ENCODE measurements at regions not wholly inside any gene's neighbourhood (a gene's known extent, or its start where the extent isn't known, plus 50 kb on each side); places are given as distances from the start of the nearest gene placed in this dataset.

DNA sequence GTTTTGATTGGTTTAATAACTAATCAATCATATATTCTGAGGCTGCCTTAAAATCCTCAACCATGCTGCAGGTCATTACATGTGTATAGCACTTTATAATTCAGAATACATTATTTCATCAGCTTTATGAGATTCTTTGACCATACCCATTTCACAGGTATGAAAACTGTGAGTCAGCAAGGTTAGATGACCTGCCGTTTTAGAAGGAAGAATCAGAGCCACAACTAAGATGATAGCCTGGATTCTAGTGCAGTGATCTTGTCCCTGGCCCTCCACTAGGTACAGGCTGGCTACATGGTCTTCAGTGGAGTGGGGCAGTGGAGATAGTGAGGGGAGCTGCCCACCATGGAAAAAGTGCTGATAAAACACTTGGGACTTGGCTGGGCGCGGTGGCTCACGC, 154.4 kb upstream of the MAX start:
- no peak for DNase-seq (ENCODE audit: low spot score)
- no peak overlapping the region for H3K27ac ChIP-seq
- H3K4me1 ChIP-seq = no peaks in the 10 kb centered on the region
- TF ChIP-seq, protein P1, sequence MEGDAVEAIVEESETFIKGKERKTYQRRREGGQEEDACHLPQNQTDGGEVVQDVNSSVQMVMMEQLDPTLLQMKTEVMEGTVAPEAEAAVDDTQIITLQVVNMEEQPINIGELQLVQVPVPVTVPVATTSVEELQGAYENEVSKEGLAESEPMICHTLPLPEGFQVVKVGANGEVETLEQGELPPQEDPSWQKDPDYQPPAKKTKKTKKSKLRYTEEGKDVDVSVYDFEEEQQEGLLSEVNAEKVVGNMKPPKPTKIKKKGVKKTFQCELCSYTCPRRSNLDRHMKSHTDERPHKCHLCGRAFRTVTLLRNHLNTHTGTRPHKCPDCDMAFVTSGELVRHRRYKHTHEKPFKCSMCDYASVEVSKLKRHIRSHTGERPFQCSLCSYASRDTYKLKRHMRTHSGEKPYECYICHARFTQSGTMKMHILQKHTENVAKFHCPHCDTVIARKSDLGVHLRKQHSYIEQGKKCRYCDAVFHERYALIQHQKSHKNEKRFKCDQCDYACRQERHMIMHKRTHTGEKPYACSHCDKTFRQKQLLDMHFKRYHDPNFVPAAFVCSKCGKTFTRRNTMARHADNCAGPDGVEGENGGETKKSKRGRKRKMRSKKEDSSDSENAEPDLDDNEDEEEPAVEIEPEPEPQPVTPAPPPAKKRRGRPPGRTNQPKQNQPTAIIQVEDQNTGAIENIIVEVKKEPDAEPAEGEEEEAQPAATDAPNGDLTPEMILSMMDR (IDR thresholded peaks at IDR 0.05) = no peak
- no peaks in the 10 kb centered on the region for H3K36me3 ChIP-seq
- peaks cover 0 to 8% of the 10 kb centered on the region in 2 donors for H3K9me3 ChIP-seq
- H3K4me3 ChIP-seq = no peak overlapping the region
- no peaks in the 10 kb centered on the region for H3K27me3 ChIP-seq

DNA sequence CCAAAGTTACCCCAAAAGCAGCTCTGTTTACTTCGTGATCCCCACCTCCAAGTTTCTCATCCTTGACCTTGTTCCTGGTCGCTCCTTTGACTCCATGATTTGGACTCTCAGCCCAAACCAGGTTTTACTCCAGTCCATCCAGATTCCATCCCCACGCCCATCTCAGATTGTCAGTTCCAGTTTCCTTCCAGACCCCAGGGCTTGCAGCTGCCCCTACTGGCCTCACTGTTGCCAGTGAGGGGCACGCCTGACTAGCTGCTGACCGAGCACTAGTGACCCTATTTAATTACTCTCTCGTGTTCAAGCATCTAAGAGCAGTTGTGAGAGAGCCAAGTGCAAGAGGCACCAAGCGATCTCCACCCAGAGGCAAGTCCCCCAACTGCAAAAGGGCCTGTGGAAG, 155.1 kb upstream of the FUT8 start:
- Histone ChIP-seq H3K4me1 (no peaks in the 10 kb centered on the region), H3K9me3 (peaks cover 0 to 8% of the 10 kb centered on the region in 2 donors), H3K4me3 (no peak overlapping the region), H3K27me3 (no peaks in the 10 kb centered on the region), H3K36me3 (no peaks in the 10 kb centered on the region), H3K27ac (no peak overlapping the region)
- DNase-seq (ENCODE audit: low spot score) = no peak
- TF ChIP-seq, protein P1 (IDR thresholded peaks at IDR 0.05) = no peak

DNA sequence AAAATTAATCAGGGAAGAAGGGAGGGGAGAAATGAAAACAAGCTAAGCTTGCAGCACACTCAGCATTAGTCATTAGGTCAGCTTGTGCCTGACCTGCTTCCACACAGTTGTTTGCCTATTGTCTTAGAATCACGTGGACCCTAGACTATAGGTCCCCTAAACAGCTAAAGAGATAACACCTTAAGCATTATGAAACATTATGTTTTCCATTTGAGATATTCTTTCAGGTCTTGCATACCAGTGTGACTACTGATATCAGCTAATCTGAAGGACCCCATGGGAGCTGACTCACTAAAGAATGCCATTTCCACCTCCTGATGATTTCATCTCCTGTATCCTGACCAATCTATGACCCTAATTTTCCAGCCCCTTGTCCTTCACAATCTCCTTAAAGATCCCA, 154.1 kb upstream of the FUT8 start:
- Histone ChIP-seq H3K4me1 (no peaks in the 10 kb centered on the region), H3K9me3 (peaks cover 0 to 8% of the 10 kb centered on the region in 2 donors), H3K36me3 (no peaks in the 10 kb centered on the region), H3K27me3 (no peaks in the 10 kb centered on the region), H3K4me3 (no peak overlapping the region), H3K27ac (no peak overlapping the region)
- DNase-seq (ENCODE audit: low spot score) = no peak
- TF ChIP-seq, protein P1 (IDR thresholded peaks at IDR 0.05) = no peak

DNA sequence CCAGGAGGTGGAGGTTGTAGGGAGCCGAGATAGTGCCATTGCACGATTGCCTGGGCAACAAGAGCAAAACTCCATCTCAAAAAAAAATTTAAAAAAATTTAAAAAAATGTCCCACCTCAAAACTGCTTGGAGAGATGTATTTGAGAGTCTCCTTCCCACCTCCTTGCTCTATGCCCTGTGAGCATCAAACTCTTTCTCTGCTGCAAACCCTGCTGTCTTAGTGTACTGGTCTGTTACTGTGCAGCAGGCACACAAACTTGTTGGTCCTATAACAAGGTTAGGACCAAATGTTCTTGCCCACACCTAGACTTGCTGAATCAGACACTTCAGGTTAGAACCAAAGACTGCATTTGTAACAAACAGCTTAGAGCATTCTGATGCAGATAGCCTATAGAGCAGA, 153.5 kb upstream of the FUT8 start:
- H3K4me1 ChIP-seq = no peaks in the 10 kb centered on the region
- no peaks in the 10 kb centered on the region for H3K36me3 ChIP-seq
- H3K27ac ChIP-seq = no peak overlapping the region
- no peak for DNase-seq (ENCODE audit: low spot score)
- H3K27me3 ChIP-seq = no peaks in the 10 kb centered on the region
- H3K9me3 ChIP-seq = peaks cover 0 to 8% of the 10 kb centered on the region in 2 donors
- no peak overlapping the region for H3K4me3 ChIP-seq
- TF ChIP-seq, protein P1 (IDR thresholded peaks at IDR 0.05) = no peak

DNA sequence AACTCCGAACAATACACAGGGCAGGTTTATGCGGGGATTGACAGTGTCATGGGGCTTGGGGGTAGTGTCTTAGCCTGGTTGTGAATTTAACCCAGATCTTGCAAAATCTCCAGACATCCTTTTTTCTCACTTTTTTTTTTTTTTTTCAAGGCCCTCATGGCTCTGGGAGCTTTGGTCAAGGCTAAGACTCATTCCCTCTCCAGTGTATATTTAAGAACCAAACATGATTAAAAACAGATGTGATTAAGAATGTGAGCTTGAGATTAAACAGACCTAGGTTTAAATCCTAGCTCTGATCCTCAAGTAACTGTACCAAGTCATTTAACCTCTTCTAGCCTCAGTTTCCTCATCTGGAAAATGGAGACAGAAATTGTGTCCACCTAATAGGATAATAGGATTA, 151.7 kb upstream of the FUT8 start:
- Histone ChIP-seq H3K4me3 (no peak overlapping the region), H3K27me3 (no peaks in the 10 kb centered on the region), H3K9me3 (peaks cover 0 to 8% of the 10 kb centered on the region in 2 donors), H3K27ac (no peak overlapping the region), H3K4me1 (no peaks in the 10 kb centered on the region), H3K36me3 (no peaks in the 10 kb centered on the region)
- TF ChIP-seq, protein P1 (IDR thresholded peaks at IDR 0.05) = no peak
- DNase-seq (ENCODE audit: low spot score) = no peak

DNA sequence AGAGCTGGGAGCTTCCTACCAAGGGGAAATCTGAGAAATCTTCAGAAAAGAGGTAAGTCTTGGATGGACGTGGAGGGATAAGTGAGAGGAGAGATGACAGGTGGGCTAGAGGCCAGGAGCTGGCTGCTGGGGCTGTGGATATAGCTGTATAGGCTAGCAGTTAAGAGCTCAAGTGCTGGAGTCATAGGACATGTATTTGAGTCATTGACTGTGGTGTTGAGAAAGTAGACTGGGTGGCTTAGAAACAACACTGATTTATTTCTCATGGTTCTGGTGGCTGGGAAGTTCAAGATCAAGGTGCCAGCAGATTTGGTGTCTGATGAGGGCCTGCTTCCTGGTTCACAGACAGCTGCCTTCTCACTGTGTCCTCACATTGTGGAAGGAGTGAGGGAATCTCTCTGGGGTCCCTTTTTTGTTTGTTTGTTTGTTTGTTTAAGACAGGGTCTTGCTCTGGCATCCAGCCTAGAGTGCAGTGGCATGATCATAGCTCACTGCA, 151.1 kb upstream of the FUT8 start:
- H3K27ac ChIP-seq = no peak overlapping the region
- peaks cover 0 to 8% of the 10 kb centered on the region in 2 donors for H3K9me3 ChIP-seq
- TF ChIP-seq, protein P1 (IDR thresholded peaks at IDR 0.05) = no peak
- no peaks in the 10 kb centered on the region for H3K36me3 ChIP-seq
- no peak overlapping the region for H3K4me3 ChIP-seq
- no peaks in the 10 kb centered on the region for H3K4me1 ChIP-seq
- no peak for DNase-seq (ENCODE audit: low spot score)
- H3K27me3 ChIP-seq = no peaks in the 10 kb centered on the region
